Urinary bladder (tissue), 3 donors: ENCODE measurements at regions not wholly inside any gene's neighbourhood (a gene's known extent, or its start where the extent isn't known, plus 50 kb on each side); places are given as distances from the start of the nearest gene placed in this dataset.
"Not testable (repeated sequence)": the region's sequence is repeated elsewhere in the genome, so short reads cannot be mapped to it uniquely, and the experiment has no call there.

Source experiments
- DNase-seq: peaks from one replicate; pipeline ENCODE4 v3.0.0-alpha.2; 2015; ENCODE audit errors: extremely low spot score
- H3K27ac ChIP-seq: one replicate; pipeline ENCODE4 v1.5.1; 2013; ENCODE audit warnings: low read depth, mild to moderate bottlenecking, moderate library complexity
- H3K36me3 ChIP-seq: one replicate; pipeline ENCODE4 v1.6.1; 2013; ENCODE audit warnings: mild to moderate bottlenecking, moderate library complexity; ENCODE audit not compliant: insufficient read depth
- H3K4me1 ChIP-seq: one replicate; pipeline ENCODE4 v1.6.1; 2013; ENCODE audit warnings: mild to moderate bottlenecking, moderate library complexity; ENCODE audit not compliant: insufficient read depth
- H3K4me3 ChIP-seq: one replicate; pipeline ENCODE4 v1.5.1; 2013; ENCODE audit warnings: low read depth, low read length
- WGBS: extraction: QIAGEN DNeasy Blood & Tissue Kit; methylation state at CpG from one replicate; pipeline ENCODE4 v1.1.7; 2013; 5-methylcytosine and 5-hydroxymethylcytosine counted together
- donor health status: healthy with polysubstance abuse.
- donor health status: healthy.

DNA sequence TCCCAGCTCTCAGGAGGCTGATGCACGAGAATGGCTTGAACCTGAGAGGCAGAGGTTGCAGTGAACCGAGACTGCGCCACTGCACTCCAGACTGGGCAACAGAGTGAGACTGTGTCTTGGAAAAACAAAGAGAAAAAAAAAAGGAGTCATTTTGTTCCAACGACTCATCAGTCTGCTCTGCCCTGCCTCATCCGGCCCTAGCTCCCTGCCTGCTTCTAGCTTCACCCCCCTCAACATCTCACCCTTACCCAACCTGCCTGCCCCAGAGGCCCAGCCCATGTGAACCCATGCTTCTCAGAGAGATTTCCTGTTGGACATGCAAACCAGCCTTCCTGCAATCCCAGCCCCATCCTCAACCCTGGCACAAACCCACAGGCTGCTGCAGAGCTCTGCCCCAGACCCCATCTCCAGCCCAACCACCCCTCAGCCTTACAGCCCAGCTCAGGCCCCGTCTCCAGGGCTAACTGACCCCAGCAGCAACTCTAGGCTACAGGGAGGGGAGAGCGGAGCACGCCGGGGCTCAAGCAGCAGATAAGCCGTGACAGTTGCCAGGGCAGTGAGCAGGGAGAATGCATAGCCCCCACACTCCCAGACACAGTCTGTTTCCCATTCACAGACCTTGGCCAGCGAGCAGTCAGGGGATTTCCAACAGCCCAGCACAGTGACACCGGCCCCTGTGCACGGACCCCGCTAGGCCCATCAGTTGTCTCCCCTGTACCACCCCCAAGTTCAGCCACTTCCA is 86.0 kb upstream of the KCTD7 start:
- no peaks in the 10 kb centered on the region for H3K36me3 ChIP-seq
- WGBS = 69% methylated on average over 14 of the region's 14 CpGs
- DNase-seq = no peak
- no peak overlapping the region for H3K27ac ChIP-seq
- no peaks in the 10 kb centered on the region for H3K4me1 ChIP-seq
- H3K4me3 ChIP-seq = no peak overlapping the region

DNA sequence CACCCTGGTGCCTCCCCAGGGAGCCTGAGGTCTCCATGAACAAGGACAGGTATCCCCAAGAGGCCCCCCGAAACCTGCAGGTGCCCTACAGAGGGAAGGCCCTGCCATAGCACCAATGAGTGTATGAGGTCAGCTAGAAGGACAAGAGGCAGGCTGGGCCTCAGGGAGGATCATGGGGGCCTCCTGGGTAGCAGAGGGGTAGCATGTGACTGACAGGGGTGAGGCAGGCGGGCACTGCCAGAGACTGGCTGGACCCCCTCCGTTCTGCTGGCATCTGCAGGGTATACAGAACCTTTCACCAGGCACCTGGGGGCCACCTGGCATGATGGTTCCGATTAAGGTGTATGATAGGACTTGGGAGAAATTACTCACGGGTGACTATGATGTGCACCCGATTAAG is 79.2 kb upstream of the KCTD7 start:
- H3K36me3 ChIP-seq = no peaks in the 10 kb centered on the region
- no peak for DNase-seq

DNA sequence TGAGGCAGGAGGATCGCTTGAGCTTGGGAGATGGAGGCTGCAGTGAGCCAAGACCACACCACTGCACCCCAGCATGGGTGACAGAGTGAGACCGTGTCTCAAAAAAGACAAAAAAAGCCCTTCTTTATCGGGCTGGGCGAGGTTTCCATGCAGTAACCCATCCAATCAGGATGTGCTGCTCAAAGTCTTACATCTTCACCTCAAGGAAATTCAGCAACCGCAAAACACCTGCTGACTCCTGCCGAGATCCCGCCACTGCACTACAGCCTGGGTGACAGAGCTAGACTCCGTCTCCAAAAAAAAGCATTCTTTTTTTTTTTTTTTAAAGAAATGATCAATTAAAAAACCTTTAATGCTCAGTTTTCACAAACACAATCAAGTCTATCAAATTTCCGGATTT is 75.7 kb upstream of the KCTD7 start:
- WGBS = 96% methylated on average over 9 of the region's 9 CpGs

More for the DNA sequence above, 79.2 kb upstream of the KCTD7 start:
- WGBS = 93% methylated on average over 6 of the region's 6 CpGs
- Histone ChIP-seq H3K4me1 (no peaks in the 10 kb centered on the region), H3K27ac (no peak overlapping the region), H3K4me3 (no peak overlapping the region)

DNA sequence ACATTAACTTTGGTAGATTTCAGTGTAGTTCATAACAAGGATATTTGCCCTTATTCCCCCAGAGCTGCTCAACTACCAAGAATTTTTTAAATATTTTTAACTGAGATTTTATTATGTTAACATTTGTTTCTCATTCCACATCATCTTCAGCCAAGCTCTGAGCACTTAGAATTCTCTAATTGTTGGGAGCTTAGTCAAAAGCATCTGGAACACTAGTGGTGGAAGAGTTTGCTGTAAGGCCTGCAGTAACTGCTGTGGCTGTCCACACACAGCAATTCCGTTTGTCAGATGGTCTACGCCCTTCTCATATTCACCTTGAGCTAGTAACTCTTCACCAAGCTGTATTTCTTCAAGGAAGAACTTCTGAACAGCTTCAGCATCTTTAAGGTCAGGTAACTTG is 75.0 kb upstream of the KCTD7 start:
- not testable (repeated sequence) for H3K4me1 ChIP-seq, H3K36me3 ChIP-seq, H3K4me3 ChIP-seq, DNase-seq, H3K27ac ChIP-seq
- WGBS = 80% methylated on average over 2 of the region's 2 CpGs

More for the DNA sequence above, 75.7 kb upstream of the KCTD7 start:
- Histone ChIP-seq H3K36me3 (peaks cover 5% of the 10 kb centered on the region), H3K27ac (no peak overlapping the region), H3K4me3 (no peak overlapping the region), H3K4me1 (no peaks in the 10 kb centered on the region)
- no peak for DNase-seq

DNA sequence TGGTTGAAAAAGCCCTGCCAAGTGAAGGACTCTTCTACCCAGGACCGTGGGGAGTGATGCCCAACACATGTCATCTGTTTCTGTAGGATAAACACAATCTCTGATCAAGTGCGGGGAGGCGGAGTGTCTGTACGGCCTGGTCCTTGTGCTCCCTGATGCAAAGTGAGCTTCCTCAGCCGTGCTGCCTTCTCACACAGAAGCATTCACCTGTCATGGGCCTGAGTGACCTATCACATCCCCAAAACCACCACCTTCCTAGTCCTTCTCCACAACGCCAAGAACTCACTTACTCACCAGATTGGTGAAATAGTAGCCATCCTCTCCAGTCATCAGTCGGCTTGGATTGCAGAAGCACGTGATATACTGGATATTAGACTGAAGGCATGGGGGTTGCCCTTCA is 74.4 kb upstream of the KCTD7 start:
- WGBS = 85% methylated on average over 8 of the region's 8 CpGs
- H3K36me3 ChIP-seq, H3K27ac ChIP-seq, H3K4me3 ChIP-seq, DNase-seq, H3K4me1 ChIP-seq: not testable (repeated sequence)

DNA sequence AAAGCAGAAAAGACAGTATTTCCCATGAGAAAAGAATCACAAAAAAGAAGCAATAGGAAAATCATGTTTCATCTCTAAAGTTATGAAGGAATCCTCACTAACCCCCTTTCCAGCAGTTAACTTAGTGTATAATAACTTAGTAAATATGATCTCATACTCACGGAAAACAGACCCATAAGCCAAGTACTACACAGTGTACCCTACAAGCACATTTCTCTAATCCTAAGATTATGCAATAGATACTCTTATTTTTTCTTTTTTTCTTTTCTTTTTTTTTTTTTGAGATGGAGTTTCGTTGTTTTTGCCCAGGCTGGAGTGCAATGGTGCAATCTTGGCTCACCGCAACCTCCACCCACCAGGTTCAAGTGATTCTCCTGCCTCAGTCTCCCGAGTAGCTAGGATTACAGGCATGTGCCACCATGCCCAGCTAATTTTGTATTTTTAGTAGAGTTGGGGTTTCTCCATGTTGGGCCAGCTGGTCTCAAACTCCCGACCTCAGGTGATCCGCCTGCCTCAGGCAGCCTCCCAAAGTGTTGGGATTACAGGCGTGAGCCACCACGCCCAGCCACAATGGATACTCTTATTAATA is 73.7 kb upstream of the KCTD7 start:
- H3K4me3 ChIP-seq, DNase-seq, H3K27ac ChIP-seq, H3K36me3 ChIP-seq, H3K4me1 ChIP-seq: not testable (repeated sequence)
- 84% methylated on average over 8 of the region's 8 CpGs for WGBS

DNA sequence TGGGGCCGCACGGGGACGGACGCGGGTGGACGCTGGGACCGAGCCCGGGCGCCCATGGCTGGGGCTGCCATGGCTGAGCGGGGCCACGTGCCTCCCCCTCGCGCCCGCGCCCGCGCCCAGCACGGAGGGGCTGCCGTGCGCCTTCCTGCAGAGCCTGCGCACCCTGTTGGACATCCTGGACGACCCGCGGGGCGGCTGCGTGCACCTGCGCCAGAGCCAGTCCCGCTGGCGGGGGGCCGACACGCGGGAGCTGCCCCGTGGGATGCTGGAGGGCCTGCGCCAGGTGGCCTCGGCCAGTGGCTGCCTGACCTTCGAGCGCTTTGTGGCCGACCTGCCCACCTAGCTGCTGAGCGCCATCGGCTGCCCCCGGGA is 72.5 kb upstream of the KCTD7 start:
- no peak for DNase-seq
- Histone ChIP-seq H3K36me3 (peaks cover 7% of the 10 kb centered on the region), H3K4me3 (no peak overlapping the region), H3K4me1 (no peaks in the 10 kb centered on the region), H3K27ac (no peak overlapping the region)
- 97% methylated on average over 41 of the region's 41 CpGs for WGBS

DNA sequence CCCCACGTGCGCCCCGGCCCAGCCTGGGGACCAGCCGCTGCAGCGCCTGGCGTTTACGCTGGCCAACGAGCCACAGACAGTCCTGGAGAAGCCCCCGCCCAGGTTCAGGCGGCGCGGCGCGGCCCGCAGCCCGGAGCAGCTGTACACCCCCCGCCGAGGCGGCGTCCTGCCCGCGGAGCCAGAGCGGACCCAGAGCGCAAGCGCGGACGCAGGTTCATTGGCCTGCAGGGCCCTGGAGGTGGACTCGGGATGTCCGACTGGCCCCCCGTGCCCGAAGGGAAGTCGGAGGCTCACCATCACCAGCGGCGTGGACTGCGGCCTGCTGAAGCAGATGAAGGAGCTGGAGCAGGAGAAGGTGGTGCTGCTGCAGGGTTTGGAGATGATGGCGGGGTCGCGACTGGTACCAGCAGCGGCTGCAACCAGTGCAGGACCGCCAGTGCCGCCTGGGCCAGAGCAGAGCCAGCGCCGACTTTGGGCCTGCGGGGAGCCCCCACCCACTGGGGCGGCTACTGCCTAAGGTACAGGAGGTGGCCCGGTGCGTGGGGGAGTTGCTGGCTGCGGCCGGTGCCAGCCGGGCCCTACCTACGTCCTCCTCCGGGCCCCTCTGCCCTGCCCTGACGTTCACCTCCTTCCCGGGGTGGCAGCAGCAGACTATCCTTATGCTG is 72.0 kb upstream of the KCTD7 start:
- 95% methylated on average over 54 of the region's 54 CpGs for WGBS
- H3K27ac ChIP-seq = no peak overlapping the region
- DNase-seq = no peak

DNA sequence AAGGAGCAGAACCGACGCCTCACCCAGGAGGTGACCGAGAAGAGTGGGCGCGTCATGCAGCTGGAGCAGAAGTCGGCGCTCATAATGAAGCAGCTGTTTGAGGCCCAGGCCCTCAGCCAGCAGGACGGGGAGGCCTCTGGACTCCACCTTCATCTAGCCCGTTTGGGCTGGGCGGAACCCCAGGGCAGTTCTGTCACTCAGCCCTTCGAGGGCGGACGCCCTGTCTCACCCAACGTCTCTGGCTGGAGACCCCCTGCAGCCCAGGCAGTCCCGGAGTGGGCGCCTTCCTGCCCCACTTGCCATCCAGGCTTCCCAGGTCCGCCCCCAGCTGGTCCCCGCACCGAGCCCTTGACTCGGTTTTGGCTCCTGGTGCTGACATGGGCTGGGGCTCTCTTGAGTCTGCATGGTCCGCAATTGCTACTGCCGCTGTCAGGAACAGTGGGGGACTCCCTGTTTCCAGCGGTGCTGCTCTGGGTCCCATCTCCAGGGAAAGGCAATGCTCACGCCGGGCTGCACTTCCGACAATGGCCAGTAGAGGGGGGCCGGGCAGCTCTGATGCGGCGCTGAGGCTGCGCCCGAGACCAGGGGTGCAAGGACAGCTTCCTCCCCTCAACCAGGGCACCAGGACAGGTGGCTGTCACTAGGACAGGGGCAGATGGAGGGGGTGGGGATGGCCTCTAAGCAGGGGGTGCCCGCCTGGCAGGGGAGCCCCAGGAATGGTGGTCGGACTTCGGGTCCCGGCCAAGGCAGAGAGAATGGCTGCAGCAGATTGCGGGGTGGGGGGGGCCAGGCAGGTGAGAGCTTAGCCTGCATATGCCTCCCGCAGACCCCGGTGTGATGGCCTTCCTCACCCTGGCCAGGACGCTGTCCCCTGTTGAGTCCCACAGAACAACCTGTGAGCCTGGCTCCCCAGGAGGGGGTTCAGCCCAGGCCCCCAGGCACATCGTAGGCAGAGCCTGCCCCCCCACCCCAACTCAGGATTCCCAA is 71.2 kb upstream of the KCTD7 start:
- Histone ChIP-seq H3K4me1 (no peaks in the 10 kb centered on the region), H3K27ac (no peak overlapping the region), H3K36me3 (peaks cover 7% of the 10 kb centered on the region), H3K4me3 (no peak overlapping the region)
- WGBS = 52% methylated on average over 40 of the region's 40 CpGs
- no peak for DNase-seq

More for the DNA sequence above, 72.0 kb upstream of the KCTD7 start:
- Histone ChIP-seq H3K36me3 (peaks cover 7% of the 10 kb centered on the region), H3K4me1 (no peaks in the 10 kb centered on the region), H3K4me3 (no peak overlapping the region)

DNA sequence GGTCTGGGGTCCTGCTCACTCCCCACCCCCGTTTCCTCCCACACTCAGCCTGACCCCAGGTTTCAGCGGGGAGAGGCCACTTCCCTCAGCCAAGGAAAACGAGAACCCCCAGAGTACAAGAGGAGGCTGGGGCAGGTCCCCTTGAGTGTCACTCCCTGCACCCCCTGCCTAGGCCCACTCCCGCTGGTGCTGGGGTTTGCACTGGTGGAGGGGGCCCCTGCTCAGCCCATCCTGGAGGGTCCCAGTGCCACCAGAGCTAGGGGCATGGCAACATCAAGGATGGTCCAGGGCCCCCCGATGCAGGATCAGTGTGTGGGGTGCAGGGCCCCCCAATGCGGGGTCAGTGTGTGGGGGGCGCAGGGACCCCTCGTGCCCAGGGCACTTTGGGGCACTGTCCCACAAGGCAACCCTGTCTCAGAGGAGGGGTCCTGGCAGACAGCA is 70.5 kb upstream of the KCTD7 start:
- WGBS = 82% methylated on average over 8 of the region's 8 CpGs
- DNase-seq = no peak
- Histone ChIP-seq H3K36me3 (peaks cover 7% of the 10 kb centered on the region), H3K4me3 (no peak overlapping the region), H3K27ac (no peak overlapping the region), H3K4me1 (no peaks in the 10 kb centered on the region)

DNA sequence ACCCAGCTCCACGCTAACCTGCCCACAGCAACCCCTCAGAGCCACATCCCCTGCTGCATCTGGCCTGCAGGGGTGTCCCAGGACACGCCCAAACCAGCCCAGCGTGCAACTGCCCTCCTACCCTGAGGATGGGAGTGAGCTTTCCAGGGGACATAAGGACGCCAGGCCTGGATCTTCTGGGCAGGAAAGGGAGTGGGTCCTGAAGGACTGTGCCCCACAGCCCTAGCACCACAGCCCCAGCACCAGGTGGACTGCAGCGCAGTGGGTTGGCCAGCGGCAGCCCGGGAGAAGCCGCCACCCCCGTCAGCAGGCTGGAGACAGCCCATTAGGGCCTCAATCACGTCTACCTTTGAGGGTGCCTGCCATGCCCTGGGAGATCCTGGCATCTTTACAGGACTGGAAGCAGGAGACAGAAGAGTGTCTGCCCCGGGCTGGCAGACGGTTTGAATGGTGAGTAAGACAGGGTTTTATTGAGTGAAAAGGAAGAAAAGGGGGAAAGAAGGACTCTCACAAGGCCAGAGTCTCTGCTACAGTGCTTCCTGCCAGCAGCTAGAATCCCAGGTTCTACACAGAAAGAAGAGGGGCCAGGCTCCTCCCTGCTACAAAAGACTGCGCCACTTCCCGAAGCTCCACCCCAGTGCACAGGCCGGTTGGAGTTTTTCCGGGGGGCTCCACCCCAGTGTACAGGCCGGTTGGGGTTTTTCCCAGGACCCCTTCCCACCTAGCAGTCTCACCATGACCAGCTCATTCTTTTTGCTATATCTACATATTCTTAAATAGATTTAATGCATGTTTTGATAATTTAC is 69.8 kb upstream of the KCTD7 start:
- WGBS = 75% methylated on average over 17 of the region's 17 CpGs
- no peak overlapping the region for H3K27ac ChIP-seq
- no peak for DNase-seq
- H3K36me3 ChIP-seq = peaks cover 7% of the 10 kb centered on the region
- no peak overlapping the region for H3K4me3 ChIP-seq
- no peaks in the 10 kb centered on the region for H3K4me1 ChIP-seq

DNA sequence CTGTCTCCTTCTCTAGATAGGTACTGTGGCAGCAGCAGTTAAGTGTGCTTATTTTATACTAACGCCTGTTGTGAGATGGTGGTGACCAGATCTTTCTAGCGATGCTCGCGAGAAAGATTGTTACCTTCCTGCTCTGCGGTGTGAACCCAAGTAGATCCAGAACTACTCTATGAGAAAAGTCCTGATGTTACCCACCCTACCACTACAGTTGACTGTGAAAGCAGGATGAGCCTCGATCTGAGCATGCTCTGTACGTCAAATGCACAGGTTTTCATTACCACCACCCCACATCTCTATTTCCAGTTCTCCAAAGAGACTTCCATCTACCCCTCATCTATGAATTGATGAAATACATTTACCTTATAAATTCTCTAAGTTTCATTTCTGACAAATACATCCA is 64.6 kb upstream of the KCTD7 start:
- Histone ChIP-seq H3K4me3 (no peak overlapping the region), H3K36me3 (no peaks in the 10 kb centered on the region), H3K27ac (no peak overlapping the region), H3K4me1 (no peaks in the 10 kb centered on the region)
- DNase-seq = no peak
- 88% methylated on average over 7 of the region's 7 CpGs for WGBS

DNA sequence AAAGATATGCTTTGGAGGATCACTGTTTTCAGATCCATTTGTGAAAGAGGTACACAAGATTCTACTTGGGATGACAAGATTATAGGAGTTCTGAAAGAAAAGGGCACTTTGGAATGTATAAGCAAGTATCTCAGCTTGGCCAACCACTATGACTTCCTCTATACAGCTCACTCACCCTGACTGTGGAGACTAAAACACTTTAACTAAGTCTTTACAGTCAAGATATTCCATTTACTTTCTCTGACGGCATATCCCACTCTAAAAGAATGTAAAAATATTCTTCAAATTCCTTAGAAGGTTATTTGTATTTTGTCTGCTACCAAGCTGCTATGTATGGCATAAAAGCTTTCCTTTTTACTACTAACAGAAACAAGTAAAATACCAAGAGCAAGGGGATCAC is 58.5 kb upstream of the KCTD7 start:
- H3K36me3 ChIP-seq, H3K4me3 ChIP-seq: not testable (repeated sequence)
- WGBS = 51% methylated on average over 1 of the region's 1 CpG

More for the DNA sequence above, 58.5 kb upstream of the KCTD7 start:
- not testable (repeated sequence) for H3K27ac ChIP-seq, DNase-seq, H3K4me1 ChIP-seq
